Hepatocyte (in vitro differentiated cells): ENCODE measurements at regions not wholly inside any gene's neighbourhood (a gene's known extent, or its start where the extent isn't known, plus 50 kb on each side); places are given as distances from the start of the nearest gene placed in this dataset.

Experiments
- DNase-seq: peaks from one replicate; pipeline ENCODE4 v3.0.0-alpha.2; 2016; ENCODE audit warnings: low spot score
- H2AFZ ChIP-seq: fragments of 200-600 bp; sonication (generic); 2 replicates; pipeline ENCODE4 v1.6.0; 2016; ENCODE audit warnings: antibody characterized with exemption, mild to moderate bottlenecking
- H3K27ac ChIP-seq: fragments of 200-600 bp; sonication (generic); 2 replicates; pipeline ENCODE4 v1.5.1; 2016; ENCODE audit warnings: mild to moderate bottlenecking
- H3K27me3 ChIP-seq: fragments of 200-600 bp; sonication (generic); 2 replicates; pipeline ENCODE4 v1.6.1; 2016
- H3K36me3 ChIP-seq: fragments of 200-600 bp; sonication (generic); replicated peaks from 2 replicates; pipeline ENCODE4 v1.5.1; 2016; ENCODE audit warnings: low read depth; ENCODE audit not compliant: insufficient read depth
- H3K4me1 ChIP-seq: fragments of 200-600 bp; sonication (generic); 2 replicates; pipeline ENCODE4 v1.5.1; 2016; ENCODE audit warnings: mild to moderate bottlenecking, moderate library complexity; ENCODE audit not compliant: insufficient read depth
- H3K4me2 ChIP-seq: fragments of 200-600 bp; sonication (generic); 2 replicates; pipeline ENCODE4 v1.6.0; 2016
- H3K4me3 ChIP-seq: fragments of 200-600 bp; sonication (generic); 2 replicates; pipeline ENCODE4 v1.5.1; 2016; ENCODE audit warnings: mild to moderate bottlenecking
- H3K79me2 ChIP-seq: fragments of 200-600 bp; sonication (generic); 2 replicates; pipeline ENCODE4 v1.6.0; 2017; ENCODE audit warnings: mild to moderate bottlenecking
- H3K9me2 ChIP-seq: fragments of 200-600 bp; sonication (generic); replicated peaks from 2 replicates; pipeline ENCODE4 v1.6.0; 2017; ENCODE audit warnings: mild to moderate bottlenecking; ENCODE audit not compliant: insufficient read depth
- H3K9me3 ChIP-seq: fragments of 200-600 bp; sonication (generic); 2 replicates; pipeline ENCODE4 v1.5.1; 2016; ENCODE audit warnings: low read depth, mild to moderate bottlenecking
- H4K20me1 ChIP-seq: fragments of 200-600 bp; sonication (generic); 2 replicates; pipeline ENCODE4 v1.6.0; 2016; ENCODE audit warnings: mild to moderate bottlenecking; ENCODE audit not compliant: insufficient read depth, poor library complexity, severe bottlenecking
- CTCF ChIP-seq: fragments of 200-600 bp; sonication (generic); IDR thresholded peaks from 2 replicates; pipeline ENCODE4 v1.5.1; 2016; ENCODE audit warnings: antibody characterized with exemption, mild to moderate bottlenecking; ENCODE audit not compliant: poor library complexity
- EZH2 ChIP-seq: fragments of 200-600 bp; sonication (generic); IDR thresholded peaks from 2 replicates; pipeline ENCODE4 v1.6.1; 2016; ENCODE audit warnings: antibody characterized with exemption, mild to moderate bottlenecking, borderline replicate concordance
- EZH2phosphoT487 ChIP-seq: fragments of 200-600 bp; sonication (generic); IDR thresholded peaks from one replicate; pipeline ENCODE4 v1.6.1; 2018; ENCODE audit warnings: antibody characterized with exemption, mild to moderate bottlenecking, low read depth, moderate library complexity; ENCODE audit not compliant: unreplicated experiment, severe bottlenecking
- WGBS: methylation state at CpG from one replicate; pipeline ENCODE4 v1.1.6; 2016; ENCODE audit warnings: low lambda C conversion rate; ENCODE audit errors: missing lambda C conversion rate; 5-methylcytosine and 5-hydroxymethylcytosine counted together

- no peaks in the 10 kb centered on the region for H3K4me1 ChIP-seq
- no peaks in the 10 kb centered on the region for H4K20me1 ChIP-seq
- H3K9me3 ChIP-seq: no peaks in the 10 kb centered on the region
- no peaks in the 10 kb centered on the region for H3K9me2 ChIP-seq
- no peaks in the 10 kb centered on the region for H3K79me2 ChIP-seq
- H3K4me3 ChIP-seq: no peak overlapping the region
- H3K36me3 ChIP-seq: no peaks in the 10 kb centered on the region
- H2AFZ ChIP-seq: no peak overlapping the region
- H3K27me3 ChIP-seq: no peaks in the 10 kb centered on the region
- no peak for DNase-seq
- H3K4me2 ChIP-seq: no peak overlapping the region
- TF ChIP-seq EZH2: no peak
- no peak for TF ChIP-seq CTCF
- no peak for TF ChIP-seq EZH2phosphoT487
- no peak overlapping the region for H3K27ac ChIP-seq
Measured at GRCh38 chr11:92527467-92527866, 302.8 kb downstream of the FAT3 start.

- H3K4me1 ChIP-seq: no peaks in the 10 kb centered on the region
Measured at GRCh38 chr11:92528001-92528400, 303.4 kb downstream of the FAT3 start.

GRCh38 chr11:92531065-92531739 is 306.6 kb downstream of the FAT3 start:
- DNase-seq: no peak
- Histone ChIP-seq H3K4me3 (no peak overlapping the region), H3K9me3 (no peaks in the 10 kb centered on the region), H3K27ac (no peak overlapping the region), H3K79me2 (no peaks in the 10 kb centered on the region), H3K36me3 (no peaks in the 10 kb centered on the region), H3K9me2 (no peaks in the 10 kb centered on the region), H2AFZ (no peak overlapping the region), H3K4me2 (no peak overlapping the region), H3K4me1 (no peaks in the 10 kb centered on the region), H3K27me3 (no peaks in the 10 kb centered on the region), H4K20me1 (no peaks in the 10 kb centered on the region)
- 92% methylated on average over 7 of the region's 7 CpGs for WGBS
- no peak for TF ChIP-seq EZH2
- no peak for TF ChIP-seq CTCF
- no peak for TF ChIP-seq EZH2phosphoT487

More at GRCh38 chr11:92528001-92528400, 303.4 kb downstream of the FAT3 start:
- H3K9me3 ChIP-seq: no peaks in the 10 kb centered on the region
- no peak for DNase-seq
- no peaks in the 10 kb centered on the region for H3K79me2 ChIP-seq
- no peaks in the 10 kb centered on the region for H3K36me3 ChIP-seq
- no peaks in the 10 kb centered on the region for H4K20me1 ChIP-seq
- H3K4me2 ChIP-seq: no peak overlapping the region
- no peaks in the 10 kb centered on the region for H3K9me2 ChIP-seq
- WGBS: 81% methylated on average over 6 of the region's 6 CpGs
- no peak overlapping the region for H3K27ac ChIP-seq
- no peak overlapping the region for H2AFZ ChIP-seq
- H3K27me3 ChIP-seq: no peaks in the 10 kb centered on the region
- TF ChIP-seq EZH2 (no peak), CTCF (no peak), EZH2phosphoT487 (no peak)
- no peak overlapping the region for H3K4me3 ChIP-seq
